T-helper 17 cell (primary cell): ENCODE measurements at regions not wholly inside any gene's neighbourhood (a gene's known extent, or its start where the extent isn't known, plus 50 kb on each side); places are given as distances from the start of the nearest gene placed in this dataset.
"Not testable (repeated sequence)": the region's sequence is repeated elsewhere in the genome, so short reads cannot be mapped to it uniquely, and the experiment has no call there.

Experiments used
- ATAC-seq: fragments of 150-1000 bp; cut with Tn5 transposase; 2 replicates; pipeline ENCODE4 v1.10.0; 2021; ENCODE audit warnings: mild to moderate bottlenecking, moderate library complexity
- DNase-seq, 3 donors: peaks; one replicate each; pipeline versions ENCODE4 v3.0.0 to v3.0.0-alpha.2; 2020 to 2021
- H3K9me3 ChIP-seq: one replicate; pipeline ENCODE4 v1.7.0; 2013; ENCODE audit warnings: low read length, mild to moderate bottlenecking; ENCODE audit not compliant: control insufficient read depth, poor library complexity, severe bottlenecking
- H3K27ac Mint-ChIP-seq: one replicate; pipeline ENCODE4 v1.8.0; 2022; ENCODE audit warnings: mild to moderate bottlenecking, moderate library complexity, mixed read lengths
- H3K27me3 Mint-ChIP-seq: one replicate; pipeline ENCODE4 v1.8.0; 2022; ENCODE audit warnings: mixed read lengths
- H3K36me3 Mint-ChIP-seq: one replicate; pipeline ENCODE4 v1.8.0; 2022; ENCODE audit warnings: low read depth, mixed read lengths
- H3K4me1 Mint-ChIP-seq: one replicate; pipeline ENCODE4 v1.8.0; 2022; ENCODE audit warnings: mild to moderate bottlenecking, mixed read lengths
- H3K4me3 Mint-ChIP-seq: one replicate; pipeline ENCODE4 v1.8.0; 2022; ENCODE audit warnings: mild to moderate bottlenecking, moderate library complexity, mixed read lengths

- no peak for ATAC-seq
- Mint-ChIP-seq H3K27ac (no peak overlapping the region), H3K4me1 (no peaks in the 10 kb centered on the region), H3K4me3 (no peak overlapping the region), H3K27me3 (no peaks in the 10 kb centered on the region), H3K36me3 (no peaks in the 10 kb centered on the region)
- DNase-seq = no peak
- H3K9me3 ChIP-seq = no peaks in the 10 kb centered on the region
These were observed 405.7 kb upstream of the SLC10A2 start for GRCh38 chr13:103471896-103472295.

DNA sequence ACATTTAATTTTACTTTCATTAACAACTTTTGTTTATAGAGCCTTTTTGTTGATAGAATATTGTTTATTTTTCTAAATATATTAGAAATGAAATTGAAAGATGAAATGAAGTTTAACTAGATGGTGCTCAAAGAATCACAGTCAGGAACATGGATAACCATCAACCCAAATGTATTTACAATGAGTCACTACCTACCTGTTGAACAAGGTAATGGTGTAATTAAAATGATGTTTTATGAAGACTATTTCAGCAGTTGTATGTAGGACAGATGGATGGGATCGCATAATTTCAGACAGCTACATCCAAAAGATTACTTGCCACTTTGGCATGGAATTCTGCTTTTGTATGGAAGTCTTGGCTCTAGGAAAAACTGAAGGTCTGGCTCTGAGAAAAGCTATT, 403.6 kb upstream of the SLC10A2 start:
- ATAC-seq (no peak), DNase-seq (no peak)
- Mint-ChIP-seq H3K4me3 (no peak overlapping the region), H3K27ac (no peak overlapping the region), H3K36me3 (no peaks in the 10 kb centered on the region), H3K27me3 (no peaks in the 10 kb centered on the region), H3K4me1 (no peaks in the 10 kb centered on the region)
- no peaks in the 10 kb centered on the region for H3K9me3 ChIP-seq

GRCh38 chr13:103466761-103467160, 400.5 kb upstream of the SLC10A2 start:
- no peaks in the 10 kb centered on the region for H3K9me3 ChIP-seq
- no peaks in the 10 kb centered on the region for H3K36me3 Mint-ChIP-seq
- no peak overlapping the region for H3K27ac Mint-ChIP-seq
- DNase-seq (no peak), ATAC-seq (no peak)
- H3K27me3 Mint-ChIP-seq = no peaks in the 10 kb centered on the region
- H3K4me1 Mint-ChIP-seq = no peaks in the 10 kb centered on the region
- no peak overlapping the region for H3K4me3 Mint-ChIP-seq

DNA sequence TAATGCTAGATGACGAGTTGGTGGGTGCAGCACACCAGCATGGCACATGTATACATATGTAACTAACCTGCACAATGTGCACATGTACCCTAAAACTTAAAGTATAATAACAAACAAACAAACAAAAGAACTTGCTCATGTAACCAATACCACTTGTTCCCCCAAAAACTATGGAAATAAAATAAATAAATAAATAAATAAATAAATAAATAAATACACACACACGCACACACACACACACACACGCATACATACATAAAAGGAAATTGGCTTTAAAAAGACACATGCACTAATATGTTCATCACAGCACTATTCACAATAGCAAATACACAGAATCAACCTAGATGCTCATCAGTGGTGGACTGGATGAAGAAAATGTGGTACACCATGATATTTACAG, 394.0 kb upstream of the SLC10A2 start:
- ATAC-seq, H3K27me3 Mint-ChIP-seq, H3K36me3 Mint-ChIP-seq, DNase-seq, H3K4me1 Mint-ChIP-seq, H3K4me3 Mint-ChIP-seq, H3K9me3 ChIP-seq, H3K27ac Mint-ChIP-seq: not testable (repeated sequence)

DNA sequence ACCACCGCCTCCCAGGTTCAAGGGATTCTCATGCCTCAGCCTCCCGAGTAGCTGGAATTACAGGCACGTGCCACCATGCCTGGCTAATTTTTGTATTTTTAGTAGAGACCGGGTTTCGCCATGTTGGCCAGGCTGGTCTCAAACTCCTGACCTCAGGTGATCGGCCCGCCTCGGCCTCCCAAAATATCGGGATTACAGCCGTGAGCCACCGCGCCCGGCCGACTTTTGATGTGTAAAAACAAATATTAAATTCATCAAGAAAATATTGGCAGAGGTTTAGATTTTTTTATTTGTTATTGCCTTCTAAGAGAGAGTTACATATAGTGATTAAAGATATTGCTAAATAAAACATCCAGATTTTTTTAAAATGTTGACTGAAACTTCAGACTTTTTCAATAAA, 390.8 kb upstream of the SLC10A2 start:
- H3K27ac Mint-ChIP-seq = not testable (repeated sequence)

GRCh38 chr13:103451656-103452055, 385.4 kb upstream of the SLC10A2 start:
- Mint-ChIP-seq H3K36me3 (no peaks in the 10 kb centered on the region), H3K4me3 (no peak overlapping the region), H3K4me1 (no peaks in the 10 kb centered on the region), H3K27ac (no peak overlapping the region), H3K27me3 (no peaks in the 10 kb centered on the region)
- DNase-seq (no peak), ATAC-seq (no peak)
- H3K9me3 ChIP-seq = no peaks in the 10 kb centered on the region

More for the DNA sequence above, 390.8 kb upstream of the SLC10A2 start:
- ATAC-seq, H3K4me3 Mint-ChIP-seq, H3K27me3 Mint-ChIP-seq, H3K4me1 Mint-ChIP-seq, H3K9me3 ChIP-seq, DNase-seq, H3K36me3 Mint-ChIP-seq: not testable (repeated sequence)

GRCh38 chr13:103443604-103444003, 377.4 kb upstream of the SLC10A2 start:
- Mint-ChIP-seq H3K27ac (no peak overlapping the region), H3K4me1 (no peaks in the 10 kb centered on the region), H3K36me3 (no peaks in the 10 kb centered on the region), H3K27me3 (no peaks in the 10 kb centered on the region), H3K4me3 (no peak overlapping the region)
- DNase-seq (no peak), ATAC-seq (no peak)
- H3K9me3 ChIP-seq = no peaks in the 10 kb centered on the region

DNA sequence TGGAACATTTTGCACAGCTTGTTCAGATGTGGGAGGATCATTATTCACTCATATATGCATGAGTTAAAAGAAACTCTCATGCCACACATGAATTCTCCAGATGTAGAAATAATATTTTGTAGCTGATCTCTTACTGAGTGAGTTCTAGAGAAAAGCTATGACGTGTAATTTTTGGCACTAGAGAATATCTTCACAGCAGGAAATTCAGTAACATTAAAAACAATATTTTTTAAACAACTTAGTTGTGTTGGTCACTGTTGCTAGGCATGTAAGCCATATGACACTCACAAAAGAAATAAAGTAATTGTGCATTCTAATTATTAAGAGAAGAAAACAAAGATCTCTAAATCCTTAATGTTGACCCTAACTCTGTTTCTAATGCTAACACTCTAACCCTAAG, 371.4 kb upstream of the SLC10A2 start:
- H3K4me3 Mint-ChIP-seq = no peak overlapping the region
- no peak overlapping the region for H3K27ac Mint-ChIP-seq
- H3K36me3 Mint-ChIP-seq = no peaks in the 10 kb centered on the region
- no peaks in the 10 kb centered on the region for H3K9me3 ChIP-seq
- no peaks in the 10 kb centered on the region for H3K27me3 Mint-ChIP-seq
- ATAC-seq (no peak), DNase-seq (no peak)
- no peaks in the 10 kb centered on the region for H3K4me1 Mint-ChIP-seq

- DNase-seq (no peak), ATAC-seq (no peak)
- H3K27ac Mint-ChIP-seq = no peak overlapping the region
- H3K36me3 Mint-ChIP-seq = no peaks in the 10 kb centered on the region
- H3K4me3 Mint-ChIP-seq = no peak overlapping the region
- no peaks in the 10 kb centered on the region for H3K27me3 Mint-ChIP-seq
- no peaks in the 10 kb centered on the region for H3K4me1 Mint-ChIP-seq
- H3K9me3 ChIP-seq = no peaks in the 10 kb centered on the region
These were observed 369.9 kb upstream of the SLC10A2 start for GRCh38 chr13:103436057-103436654.

GRCh38 chr13:103431856-103432255, 365.6 kb upstream of the SLC10A2 start:
- H3K27me3 Mint-ChIP-seq = no peaks in the 10 kb centered on the region
- no peaks in the 10 kb centered on the region for H3K36me3 Mint-ChIP-seq
- ATAC-seq = no peak

DNA sequence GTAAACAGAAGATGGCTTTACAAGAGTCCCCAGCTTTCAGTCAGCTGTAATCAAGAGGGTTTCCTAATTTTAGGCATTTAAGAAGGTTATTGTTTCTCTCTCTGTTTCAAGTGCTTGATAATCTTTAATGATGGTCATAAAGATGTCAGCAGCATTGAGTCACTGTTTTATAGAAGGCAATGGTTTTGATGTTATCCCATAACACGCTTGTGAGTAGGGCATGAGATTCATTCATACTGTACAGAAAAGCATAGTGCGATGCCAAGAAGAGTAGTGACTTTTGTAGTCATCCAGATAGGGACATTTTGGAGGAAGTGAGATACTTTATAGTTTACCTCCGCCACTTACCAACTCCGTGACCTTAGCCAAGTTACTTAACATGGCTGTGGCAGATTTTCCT, 364.2 kb upstream of the SLC10A2 start:
- H3K27me3 Mint-ChIP-seq = no peaks in the 10 kb centered on the region
- ATAC-seq (no peak), DNase-seq (no peak)
- H3K36me3 Mint-ChIP-seq = no peaks in the 10 kb centered on the region
- H3K4me3 Mint-ChIP-seq = no peak overlapping the region
- no peaks in the 10 kb centered on the region for H3K4me1 Mint-ChIP-seq
- H3K27ac Mint-ChIP-seq = no peak overlapping the region
- H3K9me3 ChIP-seq = no peaks in the 10 kb centered on the region

More at GRCh38 chr13:103431856-103432255, 365.6 kb upstream of the SLC10A2 start:
- H3K9me3 ChIP-seq = no peaks in the 10 kb centered on the region
- DNase-seq = no peak
- H3K4me3 Mint-ChIP-seq = no peak overlapping the region
- H3K27ac Mint-ChIP-seq = no peak overlapping the region
- no peaks in the 10 kb centered on the region for H3K4me1 Mint-ChIP-seq

- Mint-ChIP-seq H3K4me1 (no peaks in the 10 kb centered on the region), H3K27me3 (no peaks in the 10 kb centered on the region), H3K27ac (no peak overlapping the region), H3K36me3 (no peaks in the 10 kb centered on the region), H3K4me3 (no peak overlapping the region)
- ATAC-seq (no peak), DNase-seq (no peak)
- no peaks in the 10 kb centered on the region for H3K9me3 ChIP-seq
These were observed 343.8 kb upstream of the SLC10A2 start for GRCh38 chr13:103410002-103410401.

- H3K27me3 Mint-ChIP-seq = no peaks in the 10 kb centered on the region
These were observed 340.8 kb upstream of the SLC10A2 start for GRCh38 chr13:103406967-103407366.

GRCh38 chr13:103405297-103405696, 339.1 kb upstream of the SLC10A2 start:
- ATAC-seq = no peak
- Mint-ChIP-seq H3K36me3 (no peaks in the 10 kb centered on the region), H3K27me3 (no peaks in the 10 kb centered on the region), H3K4me1 (no peaks in the 10 kb centered on the region), H3K4me3 (no peak overlapping the region), H3K27ac (no peak overlapping the region)
- H3K9me3 ChIP-seq = no peaks in the 10 kb centered on the region
- DNase-seq = no peak

More at GRCh38 chr13:103406967-103407366, 340.8 kb upstream of the SLC10A2 start:
- ATAC-seq = no peak
- DNase-seq = no peak
- no peaks in the 10 kb centered on the region for H3K9me3 ChIP-seq
- H3K4me1 Mint-ChIP-seq = no peaks in the 10 kb centered on the region
- no peak overlapping the region for H3K27ac Mint-ChIP-seq
- no peak overlapping the region for H3K4me3 Mint-ChIP-seq
- H3K36me3 Mint-ChIP-seq = no peaks in the 10 kb centered on the region
